Tibial artery (tissue), 4 donors: ENCODE measurements at regions not wholly inside any gene's neighbourhood (a gene's known extent, or its start where the extent isn't known, plus 50 kb on each side); places are given as distances from the start of the nearest gene placed in this dataset.
A peak's percentile ranks its signal among the peaks of the same experiment; 100 is the strongest.

Experiments
- DNase-seq, 2 donors: peaks; one replicate each; pipeline ENCODE4 v3.0.0-alpha.2; 2019
- H3K27ac ChIP-seq, 2 donors: fragments of 200-600 bp; sonication (generic) in 1 of 2; 1 replicate in 1 of 2; 2 replicates in 1 of 2; pipeline ENCODE4 v1.5.1; 2018 to 2019; ENCODE audit warnings: mild to moderate bottlenecking in 1 of 2
- H3K27me3 ChIP-seq, 2 donors: fragments of 200-600 bp; sonication (generic) in 1 of 2; one replicate each; pipeline versions ENCODE4 v1.5.1 to v1.6.0; 2016 to 2019
- H3K36me3 ChIP-seq, 3 donors: fragments of 200-600 bp; sonication (generic) in 2 of 3; one replicate each; pipeline ENCODE4 v1.5.1; 2016 to 2019; ENCODE audit warnings: mild to moderate bottlenecking in 2 of 3
- H3K4me1 ChIP-seq, 4 donors: fragments of 200-600 bp; sonication (generic) in 2 of 4; 1 replicate in 3 of 4; 2 replicates in 1 of 4; pipeline ENCODE4 v1.5.1; 2016 to 2019
- H3K4me3 ChIP-seq, 2 donors: fragments of 200-600 bp; sonication (generic) in 1 of 2; 1 replicate in 1 of 2; 2 replicates in 1 of 2; pipeline ENCODE4 v1.5.1; 2018 to 2019; ENCODE audit warnings: mild to moderate bottlenecking in 2 of 2
- H3K9me3 ChIP-seq, 3 donors: fragments of 200-600 bp; sonication (generic) in 1 of 3; one replicate each; pipeline ENCODE4 v1.5.1; 2016 to 2019
- intact Hi-C: fragments of 100-400 bp; cut with DNase I; formaldehyde crosslinking; loops from one replicate; pipeline ENCODE4 v1.15.0; 2023; ENCODE audit warnings: low total_unique reads
- TF ChIP-seq, protein P1 (sequence below), 2 experiments: fragments of 200-600 bp in 1 of 2; fragments of 450-650 bp in 1 of 2; IDR thresholded peaks; one replicate each; pipeline ENCODE4 v1.5.1; 2017 to 2019; ENCODE audit warnings: antibody characterized with exemption in 2 of 2, mild to moderate bottlenecking in 1 of 2, moderate library complexity in 1 of 2

DNA sequence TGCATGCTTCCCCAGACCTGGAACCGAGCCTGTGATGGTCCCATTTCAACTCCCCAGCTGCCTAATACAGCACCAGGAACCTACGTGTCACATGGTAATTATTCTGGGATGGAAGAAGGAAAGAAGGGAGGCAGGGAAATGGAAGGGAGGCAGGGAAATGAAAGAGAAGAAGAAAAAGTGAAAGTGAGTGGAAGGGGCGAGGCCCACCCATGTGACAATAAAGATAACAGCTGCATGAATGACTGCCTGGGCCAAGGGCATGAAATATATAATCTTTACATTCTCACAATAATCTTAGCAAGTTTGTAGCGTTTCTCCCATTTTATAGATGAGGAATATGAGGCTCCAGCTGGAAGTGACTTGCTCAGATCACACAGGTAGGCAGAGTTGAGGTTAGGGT lies 245.0 kb upstream of the PWP1 start:
- TF ChIP-seq, protein P1, sequence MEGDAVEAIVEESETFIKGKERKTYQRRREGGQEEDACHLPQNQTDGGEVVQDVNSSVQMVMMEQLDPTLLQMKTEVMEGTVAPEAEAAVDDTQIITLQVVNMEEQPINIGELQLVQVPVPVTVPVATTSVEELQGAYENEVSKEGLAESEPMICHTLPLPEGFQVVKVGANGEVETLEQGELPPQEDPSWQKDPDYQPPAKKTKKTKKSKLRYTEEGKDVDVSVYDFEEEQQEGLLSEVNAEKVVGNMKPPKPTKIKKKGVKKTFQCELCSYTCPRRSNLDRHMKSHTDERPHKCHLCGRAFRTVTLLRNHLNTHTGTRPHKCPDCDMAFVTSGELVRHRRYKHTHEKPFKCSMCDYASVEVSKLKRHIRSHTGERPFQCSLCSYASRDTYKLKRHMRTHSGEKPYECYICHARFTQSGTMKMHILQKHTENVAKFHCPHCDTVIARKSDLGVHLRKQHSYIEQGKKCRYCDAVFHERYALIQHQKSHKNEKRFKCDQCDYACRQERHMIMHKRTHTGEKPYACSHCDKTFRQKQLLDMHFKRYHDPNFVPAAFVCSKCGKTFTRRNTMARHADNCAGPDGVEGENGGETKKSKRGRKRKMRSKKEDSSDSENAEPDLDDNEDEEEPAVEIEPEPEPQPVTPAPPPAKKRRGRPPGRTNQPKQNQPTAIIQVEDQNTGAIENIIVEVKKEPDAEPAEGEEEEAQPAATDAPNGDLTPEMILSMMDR (IDR thresholded peaks at IDR 0.05), result no peak
- H3K9me3 ChIP-seq, result no peaks in the 10 kb centered on the region
- no peak overlapping the region for H3K27ac ChIP-seq
- intact Hi-C loops, result no loop called here
- H3K4me1 ChIP-seq, result no peaks in the 10 kb centered on the region
- no peaks in the 10 kb centered on the region for H3K36me3 ChIP-seq
- H3K4me3 ChIP-seq, result no peak overlapping the region
- no peak for DNase-seq
- H3K27me3 ChIP-seq, result no peaks in the 10 kb centered on the region

DNA sequence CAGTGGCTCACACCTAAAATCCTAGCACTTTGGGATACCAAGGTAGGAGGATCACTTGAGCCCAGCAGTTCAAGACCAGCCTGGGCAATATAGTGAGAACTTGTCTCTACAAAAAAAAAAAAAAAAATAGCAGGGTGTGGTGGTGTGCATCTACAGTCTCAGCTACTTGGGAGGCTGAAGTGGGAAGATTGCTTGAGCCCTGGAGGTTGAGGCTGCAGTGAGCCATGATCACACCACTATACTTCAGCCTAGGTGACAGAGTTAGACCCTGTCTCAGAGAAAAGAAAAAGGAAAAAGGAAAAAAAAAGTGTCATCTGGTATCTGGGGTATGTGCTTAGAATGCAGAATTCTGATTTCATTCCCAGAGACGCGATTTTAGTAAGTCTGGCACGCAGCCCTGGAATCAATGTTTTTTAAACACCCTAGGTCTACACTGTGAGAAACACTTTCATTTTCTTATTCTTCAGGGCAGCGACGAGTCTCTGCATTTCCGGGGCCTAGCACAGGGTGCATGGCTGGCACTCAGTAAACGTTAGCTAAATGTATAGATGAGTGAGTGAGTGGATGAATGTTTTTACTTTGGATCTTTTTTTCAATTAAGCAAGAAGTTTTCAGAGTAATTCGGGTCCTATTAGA lies 243.8 kb upstream of the PWP1 start:
- H3K27ac ChIP-seq, result peak overlapping the region in 1 of 2 donors; percentile 41
- no peaks in the 10 kb centered on the region for H3K4me1 ChIP-seq
- intact Hi-C loops, result no loop called here
- TF ChIP-seq, protein P1 (IDR thresholded peaks at IDR 0.05), result no peak
- peak overlapping the region; percentile 28 to 30 for H3K4me3 ChIP-seq
- H3K36me3 ChIP-seq, result no peaks in the 10 kb centered on the region
- no peaks in the 10 kb centered on the region for H3K9me3 ChIP-seq
- DNase-seq, result no peak
- H3K27me3 ChIP-seq, result no peaks in the 10 kb centered on the region

DNA sequence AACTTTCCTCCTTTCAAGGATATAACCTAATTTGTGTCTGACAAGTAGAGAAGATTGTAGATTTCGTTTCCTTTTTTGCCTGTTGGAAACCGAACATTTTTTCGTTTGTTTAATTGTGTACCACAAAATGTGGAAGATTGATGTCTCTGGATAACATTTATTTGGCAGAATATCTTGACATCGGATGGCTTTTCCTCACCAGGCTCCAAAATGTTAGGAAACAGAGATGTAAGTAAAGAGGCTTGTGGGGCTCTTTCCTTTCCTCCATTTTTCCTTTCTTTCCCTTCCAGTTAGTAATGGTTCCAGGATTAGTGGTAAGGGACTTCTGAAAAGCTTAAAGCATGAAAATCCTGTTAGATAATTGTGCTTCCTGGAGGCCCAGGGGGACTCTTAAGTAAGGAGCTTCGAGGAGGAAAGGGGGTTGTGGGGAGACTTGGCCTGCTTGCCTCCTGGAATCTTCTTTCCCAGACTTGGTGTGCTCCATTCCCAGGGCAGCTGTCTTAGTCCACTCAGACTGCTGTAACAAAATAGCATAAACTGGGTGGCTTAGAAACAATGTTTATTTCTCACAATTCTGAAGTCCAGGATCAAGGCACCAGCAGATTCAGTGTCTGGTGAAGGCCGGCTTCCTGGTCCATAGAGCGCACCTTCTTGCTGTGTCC lies 243.1 kb upstream of the PWP1 start:
- intact Hi-C loops, result no loop called here
- no peaks in the 10 kb centered on the region for H3K36me3 ChIP-seq
- no peaks in the 10 kb centered on the region for H3K9me3 ChIP-seq
- H3K4me3 ChIP-seq, result peak overlapping the region; percentile 28 to 30
- no peaks in the 10 kb centered on the region for H3K4me1 ChIP-seq
- no peak for DNase-seq
- TF ChIP-seq, protein P1 (IDR thresholded peaks at IDR 0.05), result no peak
- H3K27me3 ChIP-seq, result no peaks in the 10 kb centered on the region
- peak overlapping the region in 1 of 2 donors; percentile 41 for H3K27ac ChIP-seq

DNA sequence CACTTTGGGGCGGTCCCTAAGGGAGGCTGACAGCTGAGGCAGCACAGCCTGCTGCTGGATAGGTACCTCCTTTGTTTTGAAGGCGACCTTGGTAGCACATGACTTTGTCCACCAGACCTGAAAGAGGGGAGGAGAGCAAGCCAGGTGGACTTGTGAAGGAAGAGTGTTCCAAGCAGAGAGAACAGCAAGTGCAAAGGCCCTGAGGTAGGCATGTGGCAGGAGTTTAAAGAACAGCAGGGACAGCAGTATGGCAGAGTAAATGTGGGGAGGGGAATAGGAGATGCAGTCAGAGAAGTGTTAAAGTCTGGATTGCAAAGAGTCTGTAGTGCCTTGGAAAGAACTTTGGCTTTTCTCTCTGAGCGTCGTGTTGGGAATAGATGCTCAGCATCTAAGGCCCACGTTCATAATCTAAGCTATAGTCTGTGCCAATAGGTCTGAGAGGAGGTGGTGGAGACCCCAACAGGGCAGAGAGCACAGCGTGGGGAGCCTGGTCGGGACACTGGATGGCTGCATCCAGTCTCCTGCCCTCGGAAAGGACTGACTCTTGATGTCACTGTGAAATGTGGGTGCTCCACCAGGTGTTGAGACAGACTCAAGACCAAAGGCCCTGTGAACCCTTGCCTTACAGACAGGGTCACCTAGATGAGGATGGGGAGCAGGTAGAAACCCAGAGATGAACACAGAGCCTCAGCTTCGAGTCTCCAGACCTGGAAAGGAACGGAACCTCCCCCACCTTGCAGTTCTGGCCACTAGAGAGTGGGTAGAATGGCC lies 242.1 kb upstream of the PWP1 start:
- H3K27ac ChIP-seq, result no peak overlapping the region
- TF ChIP-seq, protein P1 (IDR thresholded peaks at IDR 0.05), result no peak
- H3K4me3 ChIP-seq, result no peak overlapping the region
- no peaks in the 10 kb centered on the region for H3K36me3 ChIP-seq
- intact Hi-C loops, result no loop called here
- DNase-seq, result no peak
- no peaks in the 10 kb centered on the region for H3K27me3 ChIP-seq
- H3K4me1 ChIP-seq, result no peaks in the 10 kb centered on the region
- no peaks in the 10 kb centered on the region for H3K9me3 ChIP-seq

DNA sequence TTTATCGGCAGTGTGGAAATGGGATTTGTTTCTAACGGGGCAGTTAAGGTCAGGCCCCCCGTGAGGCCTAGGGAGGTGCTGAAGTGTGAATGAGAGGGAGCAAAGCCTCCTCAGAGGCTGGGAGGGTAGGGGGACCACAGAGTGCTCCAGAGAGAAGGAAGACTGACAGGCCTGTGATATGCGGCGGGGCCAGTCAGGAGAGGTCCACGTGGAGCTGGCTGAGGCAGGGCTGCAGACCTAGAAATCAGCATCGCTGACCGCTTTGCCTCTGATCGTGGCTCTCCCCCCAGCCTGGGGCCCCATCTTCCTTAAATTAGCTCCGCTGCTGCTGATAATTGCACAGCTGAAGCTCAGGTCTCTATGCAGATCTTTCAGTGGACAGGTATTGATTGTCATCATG lies 240.8 kb upstream of the PWP1 start:
- Histone ChIP-seq H3K4me1 (no peaks in the 10 kb centered on the region), H3K27me3 (no peaks in the 10 kb centered on the region), H3K36me3 (no peaks in the 10 kb centered on the region), H3K27ac (no peak overlapping the region), H3K9me3 (no peaks in the 10 kb centered on the region), H3K4me3 (no peak overlapping the region)
- no peak for DNase-seq
- TF ChIP-seq, protein P1 (IDR thresholded peaks at IDR 0.05), result no peak
- intact Hi-C loops, result no loop called here
